Psoas muscle (tissue), 7 donors: ENCODE measurements at regions not wholly inside any gene's neighbourhood (a gene's known extent, or its start where the extent isn't known, plus 50 kb on each side); places are given as distances from the start of the nearest gene placed in this dataset.

ENCODE experiments used
- ATAC-seq, 4 donors: fragments of 200-7000 bp; cut with Tn5 transposase; one replicate each; pipeline ENCODE4 v1.9.1; 2020; ENCODE audit warnings: moderate library complexity in 3 of 4, mild to moderate bottlenecking in 2 of 4
- DNase-seq, 2 donors: peaks; one replicate each; pipeline ENCODE4 v3.0.0-alpha.2; 2020
- H3K27ac ChIP-seq: fragments of 200-600 bp; one replicate; pipeline ENCODE4 v1.8.0; 2022
- H3K27me3 ChIP-seq, 3 donors: fragments of 200-600 bp in 1 of 3; one replicate each; pipeline versions ENCODE4 v1.6.1 to v1.8.0; 2013 to 2022; ENCODE audit warnings: low read length in 2 of 3, mild to moderate bottlenecking in 2 of 3, moderate library complexity in 1 of 3; ENCODE audit not compliant: insufficient read depth in 3 of 3
- H3K36me3 ChIP-seq, 2 donors: fragments of 200-600 bp in 1 of 2; one replicate each; pipeline versions ENCODE4 v1.6.1 to v1.8.0; 2013 to 2022; ENCODE audit warnings: low read depth in 1 of 2, mild to moderate bottlenecking in 1 of 2, moderate library complexity in 1 of 2; ENCODE audit not compliant: insufficient read depth in 1 of 2
- H3K4me1 ChIP-seq: fragments of 200-600 bp; one replicate; pipeline ENCODE4 v1.8.0; 2022
- H3K4me3 ChIP-seq: fragments of 200-600 bp; one replicate; pipeline ENCODE4 v1.8.0; 2022; ENCODE audit warnings: mild to moderate bottlenecking
- H3K9me3 ChIP-seq: fragments of 200-600 bp; one replicate; pipeline ENCODE4 v1.8.0; 2022
- CTCF ChIP-seq: fragments of 200-600 bp; IDR thresholded peaks from one replicate; pipeline ENCODE4 v1.8.0; 2022; ENCODE audit warnings: antibody characterized with exemption
- WGBS, 3 donors: extraction: QIAGEN DNeasy Blood & Tissue Kit; methylation state at CpG; one replicate each; pipeline versions ENCODE4 v1.1.6 to v1.1.7; 2013; 5-methylcytosine and 5-hydroxymethylcytosine counted together
- intact Hi-C, 2 donors: fragments of 100-400 bp; cut with DNase I; formaldehyde crosslinking; loops; one replicate each; pipeline versions ENCODE4 v1.11.0 to v1.14.2; 2022
- donor health status: healthy with polysubstance abuse.
- donor health status: DM: no; HTN: no; CAD: no; lungs with moderate emphysema.
- donor health status: Bipolar disorder and iron deficiency.
- donor health status: healthy.
- donor health status: DM: yes; HTN: yes; CAD: no.
- donor health status: DM: no; HTN: no; CAD: no.
- donor health status: DM: yes; HTN: yes; CAD: no.

- no peak for ATAC-seq
These were observed 104.1 kb upstream of the SCEL start for GRCh38 chr13:77431449-77431848.

GRCh38 chr13:77430377-77430951, 103.6 kb upstream of the MYCBP2 start:
- DNase-seq (no peak), ATAC-seq (no peak)
- TF ChIP-seq CTCF: no peak
- Histone ChIP-seq H3K4me3 (no peak overlapping the region), H3K9me3 (no peaks in the 10 kb centered on the region), H3K4me1 (no peaks in the 10 kb centered on the region), H3K27me3 (no peaks in the 10 kb centered on the region), H3K27ac (no peak overlapping the region), H3K36me3 (no peaks in the 10 kb centered on the region)
- intact Hi-C loops: no loop called here
- WGBS, 3 donors: 98% methylated on average over 2 of the region's 2 CpGs

More at GRCh38 chr13:77431449-77431848, 104.1 kb upstream of the SCEL start:
- DNase-seq: no peak
- Histone ChIP-seq H3K27ac (no peak overlapping the region), H3K36me3 (no peaks in the 10 kb centered on the region), H3K4me1 (no peaks in the 10 kb centered on the region), H3K27me3 (no peaks in the 10 kb centered on the region), H3K4me3 (no peak overlapping the region), H3K9me3 (no peaks in the 10 kb centered on the region)
- intact Hi-C loops: no loop called here
- TF ChIP-seq CTCF: no peak

GRCh38 chr13:77429320-77430142, 102.6 kb upstream of the MYCBP2 start:
- WGBS, 3 donors: 87 to 94% (median 89%) methylated on average over 8 of the region's 8 CpGs
- ATAC-seq (no peak), DNase-seq (no peak)
- Histone ChIP-seq H3K4me3 (no peak overlapping the region), H3K36me3 (no peaks in the 10 kb centered on the region), H3K9me3 (no peaks in the 10 kb centered on the region), H3K27ac (no peak overlapping the region), H3K4me1 (no peaks in the 10 kb centered on the region), H3K27me3 (no peaks in the 10 kb centered on the region)
- TF ChIP-seq CTCF: no peak
- intact Hi-C loops: no loop called here

GRCh38 chr13:77425705-77426104, 98.8 kb upstream of the MYCBP2 start:
- DNase-seq: no peak
- 57 to 78% (median 74%) methylated on average over 5 of the region's 5 CpGs for WGBS, 3 donors
- ATAC-seq: no peak

More at GRCh38 chr13:77425705-77426104, 98.8 kb upstream of the MYCBP2 start:
- no peak for TF ChIP-seq CTCF
- H3K27me3 ChIP-seq: no peaks in the 10 kb centered on the region
- intact Hi-C loops: no loop called here
- no peaks in the 10 kb centered on the region for H3K36me3 ChIP-seq
- no peaks in the 10 kb centered on the region for H3K4me1 ChIP-seq
- no peak overlapping the region for H3K27ac ChIP-seq
- H3K4me3 ChIP-seq: no peak overlapping the region
- no peaks in the 10 kb centered on the region for H3K9me3 ChIP-seq
